Loucy (cell line): ENCODE measurements at regions not wholly inside any gene's neighbourhood (a gene's known extent, or its start where the extent isn't known, plus 50 kb on each side); places are given as distances from the start of the nearest gene placed in this dataset.

Experiments
- H2AFZ ChIP-seq: fragments of 200-600 bp; sonication (generic); 2 replicates; pipeline ENCODE4 v1.6.0; 2016; ENCODE audit warnings: antibody characterized with exemption, mild to moderate bottlenecking, low read length, moderate library complexity
- H3F3A ChIP-seq: fragments of 200-600 bp; 2 replicates; pipeline ENCODE4 v1.6.0; 2016; ENCODE audit warnings: antibody characterized with exemption, low read depth, mild to moderate bottlenecking
- H3K27me3 ChIP-seq: fragments of 200-600 bp; sonication (generic); 2 replicates; pipeline ENCODE4 v1.6.1; 2014; ENCODE audit warnings: low read length, mild to moderate bottlenecking; ENCODE audit not compliant: insufficient read depth, poor library complexity, severe bottlenecking
- H3K36me3 ChIP-seq: fragments of 200-600 bp; sonication (generic); 2 replicates; pipeline ENCODE4 v1.6.1; 2016; ENCODE audit warnings: low read length; ENCODE audit not compliant: insufficient read depth
- H3K4me1 ChIP-seq: fragments of 200-600 bp; sonication (generic); 2 replicates; pipeline ENCODE4 v1.5.1; 2014; ENCODE audit warnings: low read length, mild to moderate bottlenecking; ENCODE audit not compliant: insufficient read depth, poor library complexity, severe bottlenecking
- H3K4me2 ChIP-seq: fragments of 200-600 bp; sonication (generic); 2 replicates; pipeline ENCODE4 v1.6.0; 2014; ENCODE audit warnings: antibody characterized with exemption, low read length, low read depth, mild to moderate bottlenecking; ENCODE audit not compliant: poor library complexity, severe bottlenecking
- H3K4me3 ChIP-seq: fragments of 200-600 bp; sonication (generic); 2 replicates; pipeline ENCODE4 v1.5.1; 2014; ENCODE audit warnings: low read length, mild to moderate bottlenecking, mixed read lengths; ENCODE audit not compliant: poor library complexity, severe bottlenecking
- H3K79me2 ChIP-seq: fragments of 200-600 bp; sonication (generic); 2 replicates; pipeline ENCODE4 v1.6.1; 2014; ENCODE audit warnings: low read length; ENCODE audit not compliant: insufficient read depth
- H3K9ac ChIP-seq: fragments of 200-600 bp; sonication (generic); 2 replicates; pipeline ENCODE4 v1.6.0; 2014; ENCODE audit warnings: mild to moderate bottlenecking, low read depth, low read length, moderate library complexity; ENCODE audit not compliant: poor library complexity, severe bottlenecking
- H3K9me2 ChIP-seq: fragments of 200-600 bp; sonication (generic); replicated peaks from 2 replicates; pipeline ENCODE4 v1.6.1; 2016; ENCODE audit warnings: low read depth, low read length, mixed read lengths
- H3K9me3 ChIP-seq: fragments of 200-600 bp; sonication (generic); 2 replicates; pipeline ENCODE4 v1.6.1; 2014; ENCODE audit warnings: mild to moderate bottlenecking, antibody characterized with exemption, low read length, low read depth; ENCODE audit not compliant: insufficient read depth
- H4K20me1 ChIP-seq: fragments of 200-600 bp; sonication (generic); 2 replicates; pipeline ENCODE4 v1.6.0; 2014; ENCODE audit warnings: antibody characterized with exemption, low read length, mild to moderate bottlenecking; ENCODE audit not compliant: insufficient read depth, poor library complexity, severe bottlenecking
- EZH2phosphoT487 ChIP-seq: fragments of 200-600 bp; IDR thresholded peaks from 2 replicates; pipeline ENCODE4 v1.6.1; 2018; ENCODE audit warnings: antibody characterized with exemption, mild to moderate bottlenecking, moderate library complexity, borderline replicate concordance
- TF ChIP-seq, protein P1 (sequence below): fragments of 200-600 bp; sonication (generic); conservative IDR thresholded peaks from 2 replicates; pipeline ENCODE4 v1.5.1; 2014; ENCODE audit warnings: mild to moderate bottlenecking, antibody characterized with exemption, low read length

DNA sequence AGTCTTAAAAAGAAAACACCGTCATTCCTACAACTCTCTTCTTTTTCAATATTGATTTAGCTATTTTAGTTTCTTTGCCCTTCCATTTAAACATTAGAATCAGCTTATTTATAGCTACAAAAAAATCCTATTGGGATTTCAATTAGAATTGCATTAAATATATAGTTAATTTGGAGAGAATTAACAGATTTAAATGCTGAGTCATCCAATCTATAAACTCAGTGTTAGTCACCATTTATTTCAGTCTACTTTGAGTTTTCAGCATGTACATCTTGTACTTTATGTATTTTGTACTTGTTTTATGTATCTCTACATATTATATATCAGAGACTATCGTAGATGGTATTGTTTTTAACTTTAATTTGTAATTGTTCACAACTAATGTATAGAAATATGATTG lies 460.0 kb downstream of the KCNH5 start:
- no peak overlapping the region for H3K4me3 ChIP-seq
- no peak overlapping the region for H3K4me2 ChIP-seq
- H3K9me3 ChIP-seq, result no peaks in the 10 kb centered on the region
- no peaks in the 10 kb centered on the region for H4K20me1 ChIP-seq
- H3K36me3 ChIP-seq, result no peaks in the 10 kb centered on the region
- H3F3A ChIP-seq, result no peaks in the 10 kb centered on the region
- H2AFZ ChIP-seq, result no peak overlapping the region
- no peak overlapping the region for H3K9ac ChIP-seq
- no peaks in the 10 kb centered on the region for H3K4me1 ChIP-seq
- H3K27me3 ChIP-seq, result no peaks in the 10 kb centered on the region
- H3K79me2 ChIP-seq, result no peaks in the 10 kb centered on the region
- TF ChIP-seq EZH2phosphoT487, result no peak
- TF ChIP-seq, protein P1, sequence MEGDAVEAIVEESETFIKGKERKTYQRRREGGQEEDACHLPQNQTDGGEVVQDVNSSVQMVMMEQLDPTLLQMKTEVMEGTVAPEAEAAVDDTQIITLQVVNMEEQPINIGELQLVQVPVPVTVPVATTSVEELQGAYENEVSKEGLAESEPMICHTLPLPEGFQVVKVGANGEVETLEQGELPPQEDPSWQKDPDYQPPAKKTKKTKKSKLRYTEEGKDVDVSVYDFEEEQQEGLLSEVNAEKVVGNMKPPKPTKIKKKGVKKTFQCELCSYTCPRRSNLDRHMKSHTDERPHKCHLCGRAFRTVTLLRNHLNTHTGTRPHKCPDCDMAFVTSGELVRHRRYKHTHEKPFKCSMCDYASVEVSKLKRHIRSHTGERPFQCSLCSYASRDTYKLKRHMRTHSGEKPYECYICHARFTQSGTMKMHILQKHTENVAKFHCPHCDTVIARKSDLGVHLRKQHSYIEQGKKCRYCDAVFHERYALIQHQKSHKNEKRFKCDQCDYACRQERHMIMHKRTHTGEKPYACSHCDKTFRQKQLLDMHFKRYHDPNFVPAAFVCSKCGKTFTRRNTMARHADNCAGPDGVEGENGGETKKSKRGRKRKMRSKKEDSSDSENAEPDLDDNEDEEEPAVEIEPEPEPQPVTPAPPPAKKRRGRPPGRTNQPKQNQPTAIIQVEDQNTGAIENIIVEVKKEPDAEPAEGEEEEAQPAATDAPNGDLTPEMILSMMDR, result no peak
- H3K9me2 ChIP-seq, result no peaks in the 10 kb centered on the region

DNA sequence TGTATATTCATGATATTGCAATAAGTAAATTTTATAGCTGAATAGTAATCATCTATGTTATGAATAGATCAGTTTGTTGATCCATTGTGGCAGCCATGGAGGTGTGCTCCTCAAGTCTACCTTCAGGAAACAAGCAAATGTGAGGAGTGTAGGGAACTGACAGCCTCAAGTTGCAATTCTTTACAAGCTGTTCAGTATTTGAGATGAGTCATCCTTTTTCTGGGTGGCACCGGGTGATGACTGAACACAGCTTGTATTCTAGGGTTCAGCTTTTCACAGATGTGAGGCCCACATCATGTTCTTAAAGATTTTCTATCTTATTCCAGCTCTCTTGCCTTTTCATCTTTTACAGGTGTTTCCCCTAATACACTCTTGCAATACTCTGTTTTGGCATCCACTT lies 452.4 kb downstream of the KCNH5 start:
- no peaks in the 10 kb centered on the region for H3F3A ChIP-seq
- no peaks in the 10 kb centered on the region for H3K9me3 ChIP-seq
- H3K4me1 ChIP-seq, result no peaks in the 10 kb centered on the region
- no peaks in the 10 kb centered on the region for H4K20me1 ChIP-seq
- H3K4me3 ChIP-seq, result no peak overlapping the region
- no peak overlapping the region for H3K4me2 ChIP-seq
- no peak overlapping the region for H3K9ac ChIP-seq
- no peaks in the 10 kb centered on the region for H3K27me3 ChIP-seq
- H3K36me3 ChIP-seq, result no peaks in the 10 kb centered on the region
- TF ChIP-seq EZH2phosphoT487, result no peak
- TF ChIP-seq, protein P1, result no peak
- H2AFZ ChIP-seq, result no peak overlapping the region
- no peaks in the 10 kb centered on the region for H3K9me2 ChIP-seq
- no peaks in the 10 kb centered on the region for H3K79me2 ChIP-seq

DNA sequence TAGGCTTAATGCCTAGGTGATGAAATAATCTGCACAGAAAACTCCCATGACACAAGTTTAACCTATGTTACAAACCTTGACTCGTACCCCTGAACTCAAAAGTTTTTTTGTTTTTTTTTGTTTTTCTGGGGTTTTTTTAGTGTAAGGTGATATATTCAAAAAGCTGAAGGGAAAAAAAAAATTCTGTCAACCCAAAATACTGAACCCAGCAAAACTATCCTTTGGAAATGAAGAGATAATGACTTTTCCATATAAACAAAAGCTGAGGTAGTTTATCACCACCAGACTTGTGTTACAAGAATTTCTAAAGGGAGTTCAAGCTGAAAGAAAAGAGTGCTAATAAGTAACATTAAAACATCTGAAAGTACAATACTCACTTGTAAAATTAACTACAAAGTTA lies 448.1 kb downstream of the KCNH5 start:
- H3K36me3 ChIP-seq, result no peaks in the 10 kb centered on the region
- no peaks in the 10 kb centered on the region for H3K9me2 ChIP-seq
- no peaks in the 10 kb centered on the region for H3K4me1 ChIP-seq
- H3K9me3 ChIP-seq, result no peaks in the 10 kb centered on the region
- TF ChIP-seq, protein P1, result no peak
- TF ChIP-seq EZH2phosphoT487, result no peak
- no peak overlapping the region for H3K9ac ChIP-seq
- no peaks in the 10 kb centered on the region for H4K20me1 ChIP-seq
- H3K4me3 ChIP-seq, result no peak overlapping the region
- no peak overlapping the region for H2AFZ ChIP-seq
- no peak overlapping the region for H3K4me2 ChIP-seq
- no peaks in the 10 kb centered on the region for H3F3A ChIP-seq
- H3K79me2 ChIP-seq, result no peaks in the 10 kb centered on the region
- no peaks in the 10 kb centered on the region for H3K27me3 ChIP-seq
